WTC11 (cell line): ENCODE measurements at regions not wholly inside any gene's neighbourhood (a gene's known extent, or its start where the extent isn't known, plus 50 kb on each side); places are given as distances from the start of the nearest gene placed in this dataset.

Experiments used
- ATAC-seq: fragments of 200-7000 bp; cut with Tn5 transposase; 2 replicates; pipeline ENCODE4 v1.10.0; 2021; ENCODE audit warnings: mild to moderate bottlenecking, moderate library complexity
- CTCF ChIA-PET: fragments of 300-600 bp; sonication (Branson Sonifier 250); formaldehyde crosslinking; loops from one replicate; lab custom pipeline; 2021; ENCODE audit warnings: antibody characterized with exemption; lab: Charles Lee
- POLR2A ChIA-PET: fragments of 350-600 bp; sonication (Branson Sonifier 250); formaldehyde crosslinking; loops from one replicate; lab custom pipeline; 2021; ENCODE audit warnings: antibody characterized with exemption; lab: Charles Lee
- DNase-seq: peaks from one replicate; pipeline ENCODE4 v3.0.0; 2021; ENCODE audit warnings: low spot score
- H3K27ac Mint-ChIP-seq: 2 replicates; pipeline ENCODE4 v1.8.0; 2021; ENCODE audit warnings: mixed read lengths
- H3K27me3 Mint-ChIP-seq: 2 replicates; pipeline ENCODE4 v1.8.0; 2021; ENCODE audit warnings: low read depth, mild to moderate bottlenecking, moderate library complexity, mixed read lengths
- H3K36me3 Mint-ChIP-seq: 2 replicates; pipeline ENCODE4 v1.8.0; 2021; ENCODE audit warnings: mixed read lengths
- H3K4me1 Mint-ChIP-seq: 2 replicates; pipeline ENCODE4 v1.8.0; 2022; ENCODE audit warnings: mixed read lengths
- H3K4me3 Mint-ChIP-seq: 2 replicates; pipeline ENCODE4 v1.8.0; 2021; ENCODE audit warnings: mild to moderate bottlenecking, moderate library complexity, mixed read lengths
- H3K9me3 Mint-ChIP-seq: 2 replicates; pipeline ENCODE4 v1.8.0; 2021; ENCODE audit warnings: mixed read lengths
- ARID4B ChIP-seq: sonication (generic); formaldehyde crosslinking; IDR thresholded peaks from 2 replicates; pipeline ENCODE4 v1.8.0; 2023; ENCODE audit warnings: missing genetic modification reagents, mild to moderate bottlenecking, borderline replicate concordance
- ESRRA ChIP-seq: sonication (generic); formaldehyde crosslinking; IDR thresholded peaks from 2 replicates; pipeline ENCODE4 v1.8.1; 2022; ENCODE audit warnings: mild to moderate bottlenecking, missing genetic modification reagents, borderline replicate concordance
- SMAD3 ChIP-seq: sonication (generic); formaldehyde crosslinking; IDR thresholded peaks from 2 replicates; pipeline ENCODE4 v1.8.0; 2022; ENCODE audit warnings: missing genetic modification reagents, mild to moderate bottlenecking, borderline replicate concordance
- SP1 ChIP-seq: sonication (generic); formaldehyde crosslinking; conservative IDR thresholded peaks from 2 replicates; pipeline ENCODE4 v1.8.1; 2022; ENCODE audit warnings: missing genetic modification reagents
- TCF7 ChIP-seq: sonication (generic); formaldehyde crosslinking; IDR thresholded peaks from 2 replicates; pipeline ENCODE4 v1.8.0; 2022; ENCODE audit warnings: mild to moderate bottlenecking, low read depth, missing genetic modification reagents, moderate library complexity
- USF1 ChIP-seq: sonication (generic); formaldehyde crosslinking; IDR thresholded peaks from 2 replicates; pipeline ENCODE4 v1.8.0; 2022; ENCODE audit warnings: mild to moderate bottlenecking, missing genetic modification reagents
- ZNF121 ChIP-seq: sonication (generic); formaldehyde crosslinking; IDR thresholded peaks from 2 replicates; pipeline ENCODE4 v1.8.0; 2023; ENCODE audit warnings: missing genetic modification reagents
- ZNF263 ChIP-seq: sonication (generic); formaldehyde crosslinking; IDR thresholded peaks from 2 replicates; pipeline ENCODE4 v1.8.1; 2022; ENCODE audit warnings: low read depth, mild to moderate bottlenecking, moderate library complexity, missing genetic modification reagents
- ZNF281 ChIP-seq: sonication (generic); formaldehyde crosslinking; IDR thresholded peaks from 2 replicates; pipeline ENCODE4 v1.8.0; 2023; ENCODE audit warnings: mild to moderate bottlenecking, missing genetic modification reagents
- ZNF425 ChIP-seq: fragments of 250-450 bp; sonication (Bioruptor Pico); conservative IDR thresholded peaks from 2 replicates; pipeline ENCODE4 v1.9.0; 2021; ENCODE audit warnings: mild to moderate bottlenecking
- ZNF512 ChIP-seq: sonication (generic); formaldehyde crosslinking; IDR thresholded peaks from 2 replicates; pipeline ENCODE4 v1.8.1; 2022; ENCODE audit warnings: missing genetic modification reagents, borderline replicate concordance
- ZNF532 ChIP-seq: fragments of 250-450 bp; sonication (Bioruptor Pico); IDR thresholded peaks from 2 replicates; pipeline ENCODE4 v1.9.0; 2021; ENCODE audit warnings: mild to moderate bottlenecking, borderline replicate concordance
- ZNF671 ChIP-seq: fragments of 250-450 bp; sonication (Bioruptor Pico); IDR thresholded peaks from 2 replicates; pipeline ENCODE4 v1.8.0; 2021; ENCODE audit warnings: mild to moderate bottlenecking
- TF ChIP-seq, protein P1 (sequence below): fragments of 250-450 bp; sonication (Bioruptor Pico); IDR thresholded peaks from 2 replicates; pipeline ENCODE4 v2.1.2; 2022; ENCODE audit warnings: mild to moderate bottlenecking, moderate library complexity
- TF ChIP-seq, protein P2 (sequence below): sonication (generic); formaldehyde crosslinking; IDR thresholded peaks from 2 replicates; pipeline ENCODE4 v1.8.1; 2022; ENCODE audit warnings: mild to moderate bottlenecking, moderate library complexity, missing genetic modification reagents

- TF ChIP-seq ZNF532 (CRISPR knock-in tag) (no peak), TCF7 (CRISPR knock-in tag) (no peak), ZNF263 (CRISPR knock-in tag) (no peak), ZNF671 (no peak)
- TF ChIP-seq, protein P1, sequence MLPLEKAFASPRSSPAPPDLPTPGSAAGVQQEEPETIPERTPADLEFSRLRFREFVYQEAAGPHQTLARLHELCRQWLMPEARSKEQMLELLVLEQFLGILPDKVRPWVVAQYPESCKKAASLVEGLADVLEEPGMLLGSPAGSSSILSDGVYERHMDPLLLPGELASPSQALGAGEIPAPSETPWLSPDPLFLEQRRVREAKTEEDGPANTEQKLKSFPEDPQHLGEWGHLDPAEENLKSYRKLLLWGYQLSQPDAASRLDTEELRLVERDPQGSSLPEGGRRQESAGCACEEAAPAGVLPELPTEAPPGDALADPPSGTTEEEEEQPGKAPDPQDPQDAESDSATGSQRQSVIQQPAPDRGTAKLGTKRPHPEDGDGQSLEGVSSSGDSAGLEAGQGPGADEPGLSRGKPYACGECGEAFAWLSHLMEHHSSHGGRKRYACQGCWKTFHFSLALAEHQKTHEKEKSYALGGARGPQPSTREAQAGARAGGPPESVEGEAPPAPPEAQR (CRISPR knock-in tag), result no peak
- TF ChIP-seq, protein P2, sequence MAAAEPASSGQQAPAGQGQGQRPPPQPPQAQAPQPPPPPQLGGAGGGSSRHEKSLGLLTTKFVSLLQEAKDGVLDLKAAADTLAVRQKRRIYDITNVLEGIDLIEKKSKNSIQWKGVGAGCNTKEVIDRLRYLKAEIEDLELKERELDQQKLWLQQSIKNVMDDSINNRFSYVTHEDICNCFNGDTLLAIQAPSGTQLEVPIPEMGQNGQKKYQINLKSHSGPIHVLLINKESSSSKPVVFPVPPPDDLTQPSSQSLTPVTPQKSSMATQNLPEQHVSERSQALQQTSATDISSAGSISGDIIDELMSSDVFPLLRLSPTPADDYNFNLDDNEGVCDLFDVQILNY (CRISPR knock-in tag), result no peak
Measured at GRCh38 chr1:17913326-17914115, 158.4 kb downstream of the ACTL8 start (continued).

DNA sequence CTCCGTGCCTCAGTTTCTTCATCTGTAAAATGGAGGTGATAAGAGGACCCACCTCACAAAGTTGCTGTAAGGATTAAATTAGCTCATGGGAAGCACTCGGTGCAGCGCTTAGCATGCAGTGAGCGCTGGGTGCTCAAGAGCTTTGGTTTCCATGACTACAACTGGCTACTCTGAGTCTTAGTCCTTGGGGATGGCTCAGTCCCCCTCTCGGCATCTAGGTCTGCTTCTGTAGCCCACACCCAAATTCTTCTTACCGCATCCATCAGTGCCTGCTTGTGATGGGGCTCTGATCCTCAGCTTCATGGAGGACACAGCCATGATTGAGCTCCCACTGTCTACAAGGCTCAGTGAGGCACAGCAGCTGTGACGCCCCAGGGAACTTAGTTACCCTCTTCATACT, 159.0 kb downstream of the ACTL8 start:
- ChIA-PET POLR2A (no interaction called here), CTCF (interaction anchor here (1.0 to 2.1 kb wide), 4 partner anchors 9 to 667 kb away, joined by 4 to 11 read pairs (median 6); no protein-coding TSS in a partner anchor)
- H3K4me3 Mint-ChIP-seq, result no peak overlapping the region
- ATAC-seq (no peak), DNase-seq (no peak)
- no peak overlapping the region for H3K27ac Mint-ChIP-seq
- peaks cover 24% of the 10 kb centered on the region for H3K4me1 Mint-ChIP-seq
- H3K27me3 Mint-ChIP-seq, result peaks cover 3% of the 10 kb centered on the region
- no peaks in the 10 kb centered on the region for H3K9me3 Mint-ChIP-seq
- no peaks in the 10 kb centered on the region for H3K36me3 Mint-ChIP-seq
- TF ChIP-seq ZNF512 (CRISPR knock-in tag) (no peak), ZNF425 (CRISPR knock-in tag) (no peak), SP1 (CRISPR knock-in tag) (no peak), ESRRA (CRISPR knock-in tag) (no peak), ARID4B (CRISPR knock-in tag) (no peak), ZNF281 (CRISPR knock-in tag) (no peak), ZNF121 (no peak), USF1 (CRISPR knock-in tag) (no peak), SMAD3 (CRISPR knock-in tag) (no peak)
